GM23338 (cell line): ENCODE measurements at regions not wholly inside any gene's neighbourhood (a gene's known extent, or its start where the extent isn't known, plus 50 kb on each side); places are given as distances from the start of the nearest gene placed in this dataset.

Source experiments
- ATAC-seq: fragments of 200-7000 bp; cut with Tn5 transposase; 3 replicates; pipeline ENCODE4 v1.9.1; 2020
- DNase-seq: peaks from one replicate; pipeline ENCODE4 v3.0.0-alpha.2; 2015; ENCODE audit warnings: low spot score
- H2AFZ ChIP-seq: fragments of 200-600 bp; sonication (generic); 2 replicates; pipeline ENCODE4 v1.8.0; 2016; ENCODE audit warnings: antibody characterized with exemption, mild to moderate bottlenecking, moderate library complexity
- H3F3A ChIP-seq: fragments of 200-600 bp; sonication (generic); replicated peaks from 2 replicates; pipeline ENCODE4 v1.8.0; 2017; ENCODE audit warnings: antibody characterized with exemption, mixed run types, low read depth
- H3K27ac ChIP-seq: fragments of 200-600 bp; sonication (generic); 2 replicates; pipeline ENCODE4 v1.6.1; 2016; ENCODE audit warnings: low read depth
- H3K27me3 ChIP-seq: fragments of 200-600 bp; sonication (generic); 2 replicates; pipeline ENCODE4 v1.8.0; 2016; ENCODE audit warnings: mild to moderate bottlenecking, mixed run types, moderate library complexity; ENCODE audit not compliant: insufficient read depth
- H3K36me3 ChIP-seq: fragments of 200-600 bp; sonication (generic); 2 replicates; pipeline ENCODE4 v1.8.0; 2016; ENCODE audit warnings: mild to moderate bottlenecking; ENCODE audit not compliant: insufficient read depth
- H3K4me1 ChIP-seq: fragments of 200-600 bp; sonication (generic); 2 replicates; pipeline ENCODE4 v1.8.0; 2016; ENCODE audit warnings: mild to moderate bottlenecking, moderate library complexity; ENCODE audit not compliant: insufficient read depth
- H3K4me2 ChIP-seq: fragments of 200-600 bp; sonication (generic); 2 replicates; pipeline ENCODE4 v1.7.1; 2017; ENCODE audit warnings: mixed run types
- H3K4me3 ChIP-seq: fragments of 200-600 bp; sonication (generic); 2 replicates; pipeline ENCODE4 v1.6.1; 2016; ENCODE audit warnings: mixed run types
- H3K79me2 ChIP-seq: fragments of 200-600 bp; sonication (generic); replicated peaks from 2 replicates; pipeline ENCODE4 v1.8.0; 2017; ENCODE audit warnings: mild to moderate bottlenecking; ENCODE audit not compliant: insufficient read depth
- H3K9me2 ChIP-seq: fragments of 200-600 bp; sonication (generic); 2 replicates; pipeline ENCODE4 v1.8.0; 2017; ENCODE audit not compliant: insufficient read depth
- H4K20me1 ChIP-seq: fragments of 200-600 bp; sonication (generic); replicated peaks from 2 replicates; pipeline ENCODE4 v1.8.0; 2017; ENCODE audit warnings: mild to moderate bottlenecking; ENCODE audit not compliant: insufficient read depth
- H3K27ac Mint-ChIP-seq: 2 replicates; pipeline ENCODE4 v1.8.0; 2020; ENCODE audit warnings: inconsistent platforms, mild to moderate bottlenecking, moderate library complexity, mixed read lengths
- H3K27me3 Mint-ChIP-seq: 3 replicates; pipeline ENCODE4 v1.8.0; 2022; ENCODE audit warnings: low read depth, mild to moderate bottlenecking, moderate library complexity, mixed read lengths, inconsistent platforms; ENCODE audit not compliant: insufficient read depth, poor library complexity
- H3K36me3 Mint-ChIP-seq: 3 replicates; pipeline ENCODE4 v1.8.0; 2021; ENCODE audit warnings: low read depth, mild to moderate bottlenecking, inconsistent platforms, moderate library complexity, mixed read lengths
- H3K4me1 Mint-ChIP-seq: 3 replicates; pipeline ENCODE4 v1.8.0; 2020; ENCODE audit warnings: mild to moderate bottlenecking, inconsistent platforms, mixed read lengths
- H3K4me3 Mint-ChIP-seq: 3 replicates; pipeline ENCODE4 v1.8.0; 2021; ENCODE audit warnings: moderate library complexity, mild to moderate bottlenecking, inconsistent platforms, mixed read lengths
- H3K9me3 Mint-ChIP-seq: 3 replicates; pipeline ENCODE4 v1.8.0; 2020; ENCODE audit warnings: moderate library complexity, mild to moderate bottlenecking, inconsistent platforms, mixed read lengths
- CREB1 ChIP-seq: fragments of 250-450 bp; sonication (Bioruptor Pico); IDR thresholded peaks from 2 replicates; pipeline ENCODE4 v1.5.0; 2020; ENCODE audit warnings: low read depth, mild to moderate bottlenecking, moderate library complexity
- CTCF ChIP-seq, 2 experiments: fragments of 200-600 bp in 1 of 2; sonication (generic) in 1 of 2; conservative IDR thresholded peaks; 2 replicates each; pipeline versions ENCODE4 v1.5.1 to v1.6.1; 2016 to 2017; ENCODE audit warnings: antibody characterized with exemption in 2 of 2, low read depth in 2 of 2, mild to moderate bottlenecking in 2 of 2, moderate library complexity in 1 of 2
- EZH2 ChIP-seq: fragments of 200-600 bp; sonication (generic); IDR thresholded peaks from one replicate; pipeline ENCODE4 v1.8.0; 2017; ENCODE audit warnings: antibody characterized with exemption, mild to moderate bottlenecking, low read depth; ENCODE audit not compliant: unreplicated experiment
- EZH2phosphoT487 ChIP-seq: fragments of 200-600 bp; sonication (generic); IDR thresholded peaks from one replicate; pipeline ENCODE4 v1.8.1; 2018; ENCODE audit warnings: antibody characterized with exemption; ENCODE audit not compliant: unreplicated experiment
- JUNB ChIP-seq: IDR thresholded peaks from one replicate; pipeline ENCODE4 v1.6.1; 2016; ENCODE audit warnings: antibody characterized with exemption; ENCODE audit not compliant: unreplicated experiment
- NANOG ChIP-seq: IDR thresholded peaks from 2 replicates; pipeline ENCODE4 v1.6.1; 2016; ENCODE audit warnings: antibody characterized with exemption, borderline replicate concordance
- POLR2AphosphoS5 ChIP-seq: IDR thresholded peaks from 2 replicates; pipeline ENCODE4 v1.6.1; 2016; ENCODE audit warnings: antibody characterized with exemption, low read depth
- REST ChIP-seq: IDR thresholded peaks from one replicate; pipeline ENCODE4 v1.6.1; 2018; ENCODE audit warnings: antibody characterized with exemption; ENCODE audit not compliant: unreplicated experiment
- STAT1 ChIP-seq: IDR thresholded peaks from one replicate; pipeline ENCODE4 v1.6.1; 2016; ENCODE audit warnings: antibody characterized with exemption; ENCODE audit not compliant: unreplicated experiment
- ZNF114 ChIP-seq: fragments of 250-450 bp; sonication (Bioruptor Pico); IDR thresholded peaks from 2 replicates; pipeline ENCODE4 v1.5.0; 2020; ENCODE audit warnings: mild to moderate bottlenecking, moderate library complexity
- ZNF331 ChIP-seq: fragments of 250-450 bp; sonication (Bioruptor Pico); IDR thresholded peaks from 2 replicates; pipeline ENCODE4 v1.5.0; 2020; ENCODE audit warnings: low read depth, mild to moderate bottlenecking, moderate library complexity
- ZNF462 ChIP-seq: fragments of 250-450 bp; sonication (Bioruptor Pico); IDR thresholded peaks from 2 replicates; pipeline ENCODE4 v1.5.0; 2020; ENCODE audit warnings: mild to moderate bottlenecking, moderate library complexity
- TF ChIP-seq, protein P1 (sequence below): IDR thresholded peaks from 2 replicates; pipeline ENCODE4 v1.6.1; 2016; ENCODE audit warnings: antibody characterized with exemption

- no peak overlapping the region for H2AFZ ChIP-seq
- H3K27ac ChIP-seq: no peak overlapping the region
- H3K4me1 Mint-ChIP-seq: peaks cover 15% of the 10 kb centered on the region
- no peaks in the 10 kb centered on the region for H3K9me2 ChIP-seq
- H3K4me3 Mint-ChIP-seq: no peak overlapping the region
- H3K4me2 ChIP-seq: no peak overlapping the region
- H4K20me1 ChIP-seq: no peaks in the 10 kb centered on the region
- peaks cover 15% of the 10 kb centered on the region for H3K4me1 ChIP-seq
- H3K79me2 ChIP-seq: no peaks in the 10 kb centered on the region
- no peak for DNase-seq
- H3K36me3 Mint-ChIP-seq: no peaks in the 10 kb centered on the region
- TF ChIP-seq JUNB (no peak), NANOG (no peak), ZNF114 (no peak), CREB1 (CRISPR knock-in tag) (no peak), CTCF (conservative IDR thresholded peaks at IDR 0.05; ENCODE audit: low read depth in 2 of 2) (no peak), STAT1 (no peak), EZH2 (no peak), ZNF331 (no peak), EZH2phosphoT487 (no peak), POLR2AphosphoS5 (no peak), ZNF462 (CRISPR knock-in tag) (no peak), REST (no peak)
- TF ChIP-seq, protein P1, sequence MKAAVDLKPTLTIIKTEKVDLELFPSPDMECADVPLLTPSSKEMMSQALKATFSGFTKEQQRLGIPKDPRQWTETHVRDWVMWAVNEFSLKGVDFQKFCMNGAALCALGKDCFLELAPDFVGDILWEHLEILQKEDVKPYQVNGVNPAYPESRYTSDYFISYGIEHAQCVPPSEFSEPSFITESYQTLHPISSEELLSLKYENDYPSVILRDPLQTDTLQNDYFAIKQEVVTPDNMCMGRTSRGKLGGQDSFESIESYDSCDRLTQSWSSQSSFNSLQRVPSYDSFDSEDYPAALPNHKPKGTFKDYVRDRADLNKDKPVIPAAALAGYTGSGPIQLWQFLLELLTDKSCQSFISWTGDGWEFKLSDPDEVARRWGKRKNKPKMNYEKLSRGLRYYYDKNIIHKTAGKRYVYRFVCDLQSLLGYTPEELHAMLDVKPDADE: no peak
- H3K36me3 ChIP-seq: no peaks in the 10 kb centered on the region
- ATAC-seq: no peak
- H3K27me3 Mint-ChIP-seq: peaks cover 2% of the 10 kb centered on the region
- H3K27ac Mint-ChIP-seq: no peak overlapping the region
- no peak overlapping the region for H3K4me3 ChIP-seq
- no peaks in the 10 kb centered on the region for H3F3A ChIP-seq
- no peaks in the 10 kb centered on the region for H3K9me3 Mint-ChIP-seq
- no peaks in the 10 kb centered on the region for H3K27me3 ChIP-seq
Measured at GRCh38 chr2:176463546-176463945, 194.3 kb downstream of the MTX2 start.
